DMS79 (cell line): ENCODE measurements at regions not wholly inside any gene's neighbourhood (a gene's known extent, or its start where the extent isn't known, plus 50 kb on each side); places are given as distances from the start of the nearest gene placed in this dataset.
A peak's percentile ranks its signal among the peaks of the same experiment; 100 is the strongest.
"Not testable (repeated sequence)": the region's sequence is repeated elsewhere in the genome, so short reads cannot be mapped to it uniquely, and the experiment has no call there.

ENCODE experiments used
- DNase-seq: peaks from one replicate; lab custom pipeline; 2025; lab: John Stamatoyannopoulos, UW

- DNase-seq: no peak
Observed at GRCh38 chr3:71962561-71963240, 177.8 kb upstream of the PROK2 start.

GRCh38 chr3:71961891-71962290 lies 176.9 kb upstream of the PROK2 start:
- no peak for DNase-seq

- no peak for DNase-seq
Observed at GRCh38 chr3:71961378-71961777, 176.4 kb upstream of the PROK2 start.

GRCh38 chr3:71958533-71958932 lies 173.6 kb upstream of the PROK2 start:
- no peak for DNase-seq

GRCh38 chr3:71956716-71957115 lies 171.8 kb upstream of the PROK2 start:
- DNase-seq: no peak

- DNase-seq: no peak
Observed at GRCh38 chr3:71956069-71956340, 171.1 kb upstream of the PROK2 start.

- peak; percentile 52 for DNase-seq
Observed at GRCh38 chr3:71955240-71956068, 170.5 kb upstream of the PROK2 start.

- DNase-seq: no peak
Observed at GRCh38 chr3:71951842-71952241, 166.9 kb upstream of the PROK2 start.

GRCh38 chr3:71951361-71951760 lies 166.4 kb upstream of the PROK2 start:
- no peak for DNase-seq

- DNase-seq: no peak
Observed at GRCh38 chr3:71949442-71949841, 164.5 kb upstream of the PROK2 start.

- DNase-seq: no peak
Observed at GRCh38 chr3:71944482-71945065, 159.6 kb upstream of the PROK2 start.

GRCh38 chr3:71942432-71943187 lies 157.7 kb upstream of the PROK2 start:
- no peak for DNase-seq

GRCh38 chr3:71940486-71940885 lies 155.5 kb upstream of the PROK2 start:
- no peak for DNase-seq

GRCh38 chr3:71938081-71938480 lies 153.1 kb upstream of the PROK2 start:
- DNase-seq: not testable (repeated sequence)

GRCh38 chr3:71936681-71937080 lies 151.7 kb upstream of the PROK2 start:
- DNase-seq: no peak

GRCh38 chr3:71934520-71935270 lies 149.7 kb upstream of the PROK2 start:
- no peak for DNase-seq

GRCh38 chr3:71931922-71932321 lies 147.0 kb upstream of the PROK2 start:
- DNase-seq: no peak

- no peak for DNase-seq
Observed at GRCh38 chr3:71930056-71930991, 145.4 kb upstream of the PROK2 start.

- no peak for DNase-seq
Observed at GRCh38 chr3:71928212-71928611, 143.3 kb upstream of the PROK2 start.

GRCh38 chr3:71927505-71928066 lies 142.6 kb upstream of the PROK2 start:
- DNase-seq: no peak
